ENCODE measurements at regions not wholly inside any gene's neighbourhood (a gene's known extent, or its start where the extent isn't known, plus 50 kb on each side); places are given as distances from the start of the nearest gene placed in this dataset.

- TF ChIP-seq POLR2AphosphoS5 (IDR thresholded peaks at IDR 0.05; ENCODE audit: insufficient read depth, low read depth, low read length) (no peak), CTCF (IDR thresholded peaks at IDR 0.05; ENCODE audit: extremely low read depth in 1 of 2, insufficient read depth in 1 of 2, low read depth in 1 of 2, low read length in 2 of 2) (no peak), FOS (IDR thresholded peaks at IDR 0.05; ENCODE audit: borderline replicate concordance, insufficient read depth, low read length) (no peak), JUN (IDR thresholded peaks at IDR 0.05; ENCODE audit: borderline replicate concordance, insufficient read depth, insufficient read length, low read depth) (no peak), EZH2 (IDR thresholded peaks at IDR 0.05; ENCODE audit: borderline replicate concordance, low read depth, low read length, severe bottlenecking) (no peak), POLR2A (IDR thresholded peaks at IDR 0.05; ENCODE audit: low read depth, low read length) (no peak), GATA2 (IDR thresholded peaks at IDR 0.05; ENCODE audit: insufficient read depth, insufficient read length, low read depth, low read length) (no peak)
These were observed 662.4 kb downstream of the DTWD2 start for GRCh38 chr5:118325931-118326330.
